ENCODE measurements at regions not wholly inside any gene's neighbourhood (a gene's known extent, or its start where the extent isn't known, plus 50 kb on each side); places are given as distances from the start of the nearest gene placed in this dataset.
"Not testable (repeated sequence)": the region's sequence is repeated elsewhere in the genome, so short reads cannot be mapped to it uniquely, and the experiment has no call there.

DNA sequence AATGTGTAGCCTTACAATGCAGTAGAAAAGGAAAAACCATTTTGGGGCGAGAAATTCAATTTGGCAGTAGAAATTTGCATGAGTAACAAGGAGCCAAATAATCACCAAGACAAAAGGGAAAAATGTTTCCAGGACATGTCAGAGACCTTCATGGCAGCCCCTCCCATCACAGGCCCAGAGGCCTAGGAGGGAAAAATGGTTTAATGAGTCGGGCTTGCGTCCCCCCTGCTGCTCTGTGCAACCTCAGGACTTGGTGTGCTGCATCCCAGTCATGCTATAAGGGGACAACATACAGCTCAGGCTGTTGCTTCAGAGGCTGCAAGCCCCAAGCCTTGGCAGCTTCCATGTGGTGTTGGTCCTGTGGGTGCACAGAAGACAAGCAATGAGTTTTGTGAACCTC lies 626.4 kb downstream of the TLE1 start:
- not testable (repeated sequence) for H3K36me3 ChIP-seq (ENCODE audit: insufficient read depth, low read length); H4K20me1 ChIP-seq (ENCODE audit: insufficient read depth, low read depth, low read length); H3K27ac ChIP-seq (ENCODE audit: low read length); H3K79me2 ChIP-seq (ENCODE audit: low read length); H2AFZ ChIP-seq (ENCODE audit: low read length); H3K4me3 ChIP-seq (ENCODE audit: low read length); H3K9ac ChIP-seq (ENCODE audit: low read length); DNase-seq; H3K27me3 ChIP-seq (ENCODE audit: low read length); H3K9me2 ChIP-seq (replicated peaks; ENCODE audit: insufficient read depth, low read length); H3K4me2 ChIP-seq (ENCODE audit: low read depth, low read length, poor library complexity, severe bottlenecking); H3K4me1 ChIP-seq (ENCODE audit: low read length)
- H3K9me3 ChIP-seq (ENCODE audit: low read length) = peaks cover 33% of the 10 kb centered on the region

DNA sequence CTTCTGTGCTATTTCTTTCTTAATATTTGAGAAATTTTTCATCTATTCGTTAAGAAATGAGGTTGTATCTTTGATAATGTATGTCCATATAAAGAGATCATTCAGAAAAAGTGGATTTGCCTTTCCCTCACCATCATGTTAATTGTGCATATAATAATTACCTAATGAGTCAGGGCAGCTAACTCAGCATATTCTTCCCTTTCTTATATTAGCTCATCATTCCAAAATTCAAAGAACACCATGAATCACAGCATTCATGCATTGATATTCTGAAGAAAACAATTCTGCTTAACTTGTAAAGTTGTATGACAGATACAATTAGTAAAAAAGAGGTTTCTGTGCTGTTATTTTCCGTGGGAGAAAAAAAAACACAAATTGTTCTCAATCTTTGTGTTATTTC lies 630.6 kb downstream of the TLE1 start:
- Histone ChIP-seq H3K4me2 (ENCODE audit: low read depth, low read length, poor library complexity, severe bottlenecking) (no peak overlapping the region), H4K20me1 (ENCODE audit: insufficient read depth, low read depth, low read length) (no peaks in the 10 kb centered on the region), H3K79me2 (ENCODE audit: low read length) (no peaks in the 10 kb centered on the region), H3K9me3 (ENCODE audit: low read length) (peaks cover 21% of the 10 kb centered on the region), H3K4me1 (ENCODE audit: low read length) (no peaks in the 10 kb centered on the region), H3K27ac (ENCODE audit: low read length) (no peak overlapping the region), H3K9me2 (replicated peaks; ENCODE audit: insufficient read depth, low read length) (no peaks in the 10 kb centered on the region), H2AFZ (ENCODE audit: low read length) (no peak overlapping the region), H3K4me3 (ENCODE audit: low read length) (no peak overlapping the region), H3K36me3 (ENCODE audit: insufficient read depth, low read length) (no peaks in the 10 kb centered on the region), H3K9ac (ENCODE audit: low read length) (no peak overlapping the region), H3K27me3 (ENCODE audit: low read length) (no peaks in the 10 kb centered on the region)
- DNase-seq = no peak

DNA sequence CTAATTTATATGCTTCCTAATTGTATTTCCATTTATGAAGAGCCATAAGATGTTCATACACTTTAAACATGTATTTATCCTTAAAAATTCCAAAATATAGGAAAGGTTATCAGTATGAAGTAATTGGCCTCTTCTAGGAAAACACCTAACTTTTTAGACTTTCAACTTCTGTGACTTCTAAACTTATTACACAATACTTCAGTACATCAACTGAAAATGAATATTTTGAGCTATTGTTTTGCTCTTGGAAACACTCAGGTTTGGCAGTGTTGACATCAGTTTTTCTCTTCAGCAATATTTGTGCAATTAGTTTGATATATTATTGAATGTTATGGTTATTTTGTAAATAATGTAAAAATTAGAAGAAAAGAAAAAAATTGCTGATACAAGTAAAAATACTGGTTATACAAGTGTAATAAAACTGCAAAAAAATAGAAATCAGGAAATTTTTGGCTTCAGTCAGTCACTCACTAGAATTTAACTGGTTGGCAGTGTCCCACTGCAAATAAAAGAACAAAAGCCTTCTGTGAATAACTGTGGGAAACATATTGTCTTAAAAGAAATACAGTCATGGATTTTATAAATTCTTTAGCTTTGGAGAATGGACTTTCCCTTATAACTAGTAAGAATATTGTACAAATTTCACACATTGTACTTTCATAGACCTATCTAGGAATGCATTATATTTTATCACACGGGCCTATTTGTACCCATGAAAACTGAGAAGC lies 635.9 kb downstream of the TLE1 start:
- no peaks in the 10 kb centered on the region for H4K20me1 ChIP-seq (ENCODE audit: insufficient read depth, low read depth, low read length)
- H3K4me2 ChIP-seq (ENCODE audit: low read depth, low read length, poor library complexity, severe bottlenecking) = no peak overlapping the region
- no peaks in the 10 kb centered on the region for H3K27me3 ChIP-seq (ENCODE audit: low read length)
- no peaks in the 10 kb centered on the region for H3K9me2 ChIP-seq (replicated peaks; ENCODE audit: insufficient read depth, low read length)
- H3K9me3 ChIP-seq (ENCODE audit: low read length) = peaks cover 13% of the 10 kb centered on the region
- H3K36me3 ChIP-seq (ENCODE audit: insufficient read depth, low read length) = no peaks in the 10 kb centered on the region
- no peaks in the 10 kb centered on the region for H3K4me1 ChIP-seq (ENCODE audit: low read length)
- H3K4me3 ChIP-seq (ENCODE audit: low read length) = no peak overlapping the region
- no peaks in the 10 kb centered on the region for H3K79me2 ChIP-seq (ENCODE audit: low read length)
- no peak overlapping the region for H3K27ac ChIP-seq (ENCODE audit: low read length)
- DNase-seq = no peak
- no peak overlapping the region for H2AFZ ChIP-seq (ENCODE audit: low read length)
- H3K9ac ChIP-seq (ENCODE audit: low read length) = no peak overlapping the region

DNA sequence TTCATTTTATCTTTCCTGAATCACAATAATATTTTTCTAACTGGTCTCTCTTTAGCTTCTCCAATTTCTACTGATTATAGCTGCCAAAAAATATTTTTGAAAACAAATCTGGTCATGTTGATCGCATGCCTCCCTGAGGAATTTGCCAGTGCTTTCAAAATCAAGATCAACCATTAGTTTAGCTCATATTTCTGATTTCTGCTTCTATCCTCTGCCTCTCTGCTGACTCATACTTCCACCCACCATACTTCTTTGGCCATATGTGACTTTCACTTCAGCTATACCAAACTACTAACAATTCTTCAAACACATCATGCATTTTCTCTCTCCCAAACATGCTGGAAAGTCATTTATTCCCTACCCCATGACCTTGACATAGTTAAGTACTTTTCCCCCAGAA lies 636.5 kb downstream of the TLE1 start:
- no peaks in the 10 kb centered on the region for H3K9me2 ChIP-seq (replicated peaks; ENCODE audit: insufficient read depth, low read length)

GRCh38 chr9:81047280-81047679 lies 642.1 kb downstream of the TLE1 start:
- Histone ChIP-seq H3K36me3 (ENCODE audit: insufficient read depth, low read length) (no peaks in the 10 kb centered on the region), H4K20me1 (ENCODE audit: insufficient read depth, low read depth, low read length) (no peaks in the 10 kb centered on the region), H3K9ac (ENCODE audit: low read length) (no peak overlapping the region), H3K9me3 (ENCODE audit: low read length) (peaks cover 9% of the 10 kb centered on the region), H3K4me3 (ENCODE audit: low read length) (no peak overlapping the region), H2AFZ (ENCODE audit: low read length) (no peak overlapping the region), H3K4me2 (ENCODE audit: low read depth, low read length, poor library complexity, severe bottlenecking) (no peak overlapping the region), H3K27me3 (ENCODE audit: low read length) (no peaks in the 10 kb centered on the region), H3K27ac (ENCODE audit: low read length) (no peak overlapping the region), H3K9me2 (replicated peaks; ENCODE audit: insufficient read depth, low read length) (no peaks in the 10 kb centered on the region), H3K79me2 (ENCODE audit: low read length) (no peaks in the 10 kb centered on the region), H3K4me1 (ENCODE audit: low read length) (no peaks in the 10 kb centered on the region)
- no peak for DNase-seq

More for the DNA sequence above, 636.5 kb downstream of the TLE1 start:
- Histone ChIP-seq H3K4me1 (ENCODE audit: low read length) (no peaks in the 10 kb centered on the region), H4K20me1 (ENCODE audit: insufficient read depth, low read depth, low read length) (no peaks in the 10 kb centered on the region), H3K4me2 (ENCODE audit: low read depth, low read length, poor library complexity, severe bottlenecking) (no peak overlapping the region), H3K79me2 (ENCODE audit: low read length) (no peaks in the 10 kb centered on the region), H3K27me3 (ENCODE audit: low read length) (no peaks in the 10 kb centered on the region), H3K27ac (ENCODE audit: low read length) (no peak overlapping the region), H3K4me3 (ENCODE audit: low read length) (no peak overlapping the region), H3K36me3 (ENCODE audit: insufficient read depth, low read length) (no peaks in the 10 kb centered on the region), H2AFZ (ENCODE audit: low read length) (no peak overlapping the region), H3K9me3 (ENCODE audit: low read length) (peaks cover 14% of the 10 kb centered on the region), H3K9ac (ENCODE audit: low read length) (no peak overlapping the region)
- no peak for DNase-seq

DNA sequence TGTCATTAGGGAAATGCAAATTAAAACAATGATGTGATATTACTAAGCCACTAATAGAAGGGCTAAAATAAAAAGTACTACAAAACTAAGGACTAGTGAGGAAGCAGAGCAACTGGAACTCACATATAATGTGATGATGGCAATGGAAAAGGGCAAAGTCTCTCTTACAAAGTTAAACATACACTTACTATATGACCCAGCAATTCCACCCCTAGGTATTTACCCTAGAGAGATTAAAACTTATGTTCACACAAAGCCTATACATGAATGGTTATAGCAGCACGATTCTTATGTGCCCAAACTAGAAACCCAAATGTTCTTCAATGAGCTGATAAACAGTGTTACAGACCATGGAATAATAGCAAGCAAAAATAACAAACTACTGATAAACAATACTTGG lies 643.7 kb downstream of the TLE1 start:
- no peak overlapping the region for H2AFZ ChIP-seq (ENCODE audit: low read length)
- H3K9ac ChIP-seq (ENCODE audit: low read length) = no peak overlapping the region
- H3K79me2 ChIP-seq (ENCODE audit: low read length) = no peaks in the 10 kb centered on the region
- no peaks in the 10 kb centered on the region for H3K36me3 ChIP-seq (ENCODE audit: insufficient read depth, low read length)
- no peaks in the 10 kb centered on the region for H3K27me3 ChIP-seq (ENCODE audit: low read length)
- no peaks in the 10 kb centered on the region for H3K9me2 ChIP-seq (replicated peaks; ENCODE audit: insufficient read depth, low read length)
- no peak for DNase-seq
- no peak overlapping the region for H3K27ac ChIP-seq (ENCODE audit: low read length)
- no peaks in the 10 kb centered on the region for H3K4me1 ChIP-seq (ENCODE audit: low read length)
- no peak overlapping the region for H3K4me3 ChIP-seq (ENCODE audit: low read length)
- no peak overlapping the region for H3K4me2 ChIP-seq (ENCODE audit: low read depth, low read length, poor library complexity, severe bottlenecking)
- H3K9me3 ChIP-seq (ENCODE audit: low read length) = peaks cover 9% of the 10 kb centered on the region
- no peaks in the 10 kb centered on the region for H4K20me1 ChIP-seq (ENCODE audit: insufficient read depth, low read depth, low read length)

- Histone ChIP-seq H3K27ac (ENCODE audit: low read length) (no peak overlapping the region), H3K4me3 (ENCODE audit: low read length) (no peak overlapping the region), H3K4me2 (ENCODE audit: low read depth, low read length, poor library complexity, severe bottlenecking) (no peak overlapping the region), H3K4me1 (ENCODE audit: low read length) (no peaks in the 10 kb centered on the region), H2AFZ (ENCODE audit: low read length) (no peak overlapping the region), H3K9me2 (replicated peaks; ENCODE audit: insufficient read depth, low read length) (no peaks in the 10 kb centered on the region), H3K9ac (ENCODE audit: low read length) (no peak overlapping the region), H3K27me3 (ENCODE audit: low read length) (no peaks in the 10 kb centered on the region), H3K9me3 (ENCODE audit: low read length) (peaks cover 26% of the 10 kb centered on the region), H4K20me1 (ENCODE audit: insufficient read depth, low read depth, low read length) (no peaks in the 10 kb centered on the region), H3K79me2 (ENCODE audit: low read length) (no peaks in the 10 kb centered on the region), H3K36me3 (ENCODE audit: insufficient read depth, low read length) (no peaks in the 10 kb centered on the region)
- DNase-seq = no peak
Measured at GRCh38 chr9:81037889-81038288, 651.5 kb downstream of the TLE1 start.

- DNase-seq = no peak
- H3K4me1 ChIP-seq (ENCODE audit: low read length) = no peaks in the 10 kb centered on the region
- H2AFZ ChIP-seq (ENCODE audit: low read length) = no peak overlapping the region
- H3K4me3 ChIP-seq (ENCODE audit: low read length) = no peak overlapping the region
- H3K9me3 ChIP-seq (ENCODE audit: low read length) = peaks cover 30% of the 10 kb centered on the region
- no peak overlapping the region for H3K4me2 ChIP-seq (ENCODE audit: low read depth, low read length, poor library complexity, severe bottlenecking)
- H3K27ac ChIP-seq (ENCODE audit: low read length) = no peak overlapping the region
- H3K79me2 ChIP-seq (ENCODE audit: low read length) = no peaks in the 10 kb centered on the region
- no peaks in the 10 kb centered on the region for H3K27me3 ChIP-seq (ENCODE audit: low read length)
- H3K9ac ChIP-seq (ENCODE audit: low read length) = no peak overlapping the region
- H3K36me3 ChIP-seq (ENCODE audit: insufficient read depth, low read length) = no peaks in the 10 kb centered on the region
- no peaks in the 10 kb centered on the region for H4K20me1 ChIP-seq (ENCODE audit: insufficient read depth, low read depth, low read length)
- H3K9me2 ChIP-seq (replicated peaks; ENCODE audit: insufficient read depth, low read length) = no peaks in the 10 kb centered on the region
Measured at GRCh38 chr9:81035601-81036000, 653.7 kb downstream of the TLE1 start.

Data from Karpas-422 (cell line).